ENCODE measurements at regions not wholly inside any gene's neighbourhood (a gene's known extent, or its start where the extent isn't known, plus 50 kb on each side); places are given as distances from the start of the nearest gene placed in this dataset.

- DNase-seq (ENCODE audit: low read depth), result no peak
These were observed 994.5 kb upstream of the FLRT2 start for GRCh38 chr14:84535484-84535883.

GRCh38 chr14:84535976-84536375 lies 994.0 kb upstream of the FLRT2 start:
- no peak for DNase-seq (ENCODE audit: low read depth)

- DNase-seq (ENCODE audit: low read depth), result no peak
These were observed 988.9 kb upstream of the FLRT2 start for GRCh38 chr14:84541018-84541417.

GRCh38 chr14:84543859-84544258 lies 986.1 kb upstream of the FLRT2 start:
- DNase-seq (ENCODE audit: low read depth), result no peak

- no peak for DNase-seq (ENCODE audit: low read depth)
These were observed 985.3 kb upstream of the FLRT2 start for GRCh38 chr14:84544486-84545131.

- DNase-seq (ENCODE audit: low read depth), result no peak
These were observed 983.7 kb upstream of the FLRT2 start for GRCh38 chr14:84546236-84546635.

- no peak for DNase-seq (ENCODE audit: low read depth)
These were observed 975.8 kb upstream of the FLRT2 start for GRCh38 chr14:84554136-84554535.

- DNase-seq (ENCODE audit: low read depth), result no peak
These were observed 974.5 kb upstream of the FLRT2 start for GRCh38 chr14:84555493-84555892.

- DNase-seq (ENCODE audit: low read depth), result no peak
These were observed 963.8 kb upstream of the FLRT2 start for GRCh38 chr14:84566109-84566508.

GRCh38 chr14:84575681-84576080 lies 954.3 kb upstream of the FLRT2 start:
- DNase-seq (ENCODE audit: low read depth), result no peak

- no peak for DNase-seq (ENCODE audit: low read depth)
These were observed 950.7 kb upstream of the FLRT2 start for GRCh38 chr14:84579292-84579691.

- DNase-seq (ENCODE audit: low read depth), result no peak
These were observed 948.9 kb upstream of the FLRT2 start for GRCh38 chr14:84581041-84581440.

- DNase-seq (ENCODE audit: low read depth), result no peak
These were observed 945.4 kb upstream of the FLRT2 start for GRCh38 chr14:84584511-84584910.

- DNase-seq (ENCODE audit: low read depth), result no peak
These were observed 938.0 kb upstream of the FLRT2 start for GRCh38 chr14:84591827-84592445.

- no peak for DNase-seq (ENCODE audit: low read depth)
These were observed 937.2 kb upstream of the FLRT2 start for GRCh38 chr14:84592770-84593169.

GRCh38 chr14:84610086-84610485 lies 919.9 kb upstream of the FLRT2 start:
- DNase-seq (ENCODE audit: low read depth), result no peak

- peak; percentile 50 for DNase-seq (ENCODE audit: low read depth)
These were observed 907.6 kb upstream of the FLRT2 start for GRCh38 chr14:84622357-84622756.

- no peak for DNase-seq (ENCODE audit: low read depth)
These were observed 886.5 kb upstream of the FLRT2 start for GRCh38 chr14:84643446-84643845.

- no peak for DNase-seq (ENCODE audit: low read depth)
These were observed 883.0 kb upstream of the FLRT2 start for GRCh38 chr14:84646786-84647500.

GRCh38 chr14:84655014-84655413 lies 874.9 kb upstream of the FLRT2 start:
- no peak for DNase-seq (ENCODE audit: low read depth)

GRCh38 chr14:84657911-84658310 lies 872.0 kb upstream of the FLRT2 start:
- DNase-seq (ENCODE audit: low read depth), result no peak

- DNase-seq (ENCODE audit: low read depth), result no peak
These were observed 859.1 kb upstream of the FLRT2 start for GRCh38 chr14:84670796-84671195.

GRCh38 chr14:84671776-84672175 lies 858.2 kb upstream of the FLRT2 start:
- DNase-seq (ENCODE audit: low read depth), result no peak

Data from HS-27A (cell line).